ENCODE measurements at regions not wholly inside any gene's neighbourhood (a gene's known extent, or its start where the extent isn't known, plus 50 kb on each side); places are given as distances from the start of the nearest gene placed in this dataset.
"Not testable (repeated sequence)": the region's sequence is repeated elsewhere in the genome, so short reads cannot be mapped to it uniquely, and the experiment has no call there.

DNA sequence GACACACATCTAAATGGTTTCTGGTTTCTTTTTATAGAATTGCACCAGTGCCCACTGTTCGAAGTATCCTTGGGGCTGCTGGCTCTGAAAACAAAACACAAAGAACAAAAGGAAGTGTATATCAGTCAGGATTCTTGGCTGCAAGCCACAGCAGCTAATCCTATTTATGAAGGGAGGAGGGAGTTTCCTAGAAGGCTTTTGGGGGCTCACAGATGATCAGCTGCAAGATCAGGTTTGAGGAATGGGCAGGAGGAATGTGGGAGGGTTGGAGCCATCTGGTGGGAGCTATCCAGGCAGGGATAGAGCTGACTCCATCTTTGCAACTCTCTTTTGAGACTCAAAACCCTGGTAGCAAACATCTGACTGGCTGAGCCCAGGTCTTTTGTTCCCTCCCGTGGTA lies 118.3 kb upstream of the EEF2KMT start:
- no peak for DNase-seq (ENCODE audit: low spot score)

GRCh38 chr16:5214466-5214865 lies 116.9 kb upstream of the EEF2KMT start:
- no peak for DNase-seq (ENCODE audit: low spot score)

DNA sequence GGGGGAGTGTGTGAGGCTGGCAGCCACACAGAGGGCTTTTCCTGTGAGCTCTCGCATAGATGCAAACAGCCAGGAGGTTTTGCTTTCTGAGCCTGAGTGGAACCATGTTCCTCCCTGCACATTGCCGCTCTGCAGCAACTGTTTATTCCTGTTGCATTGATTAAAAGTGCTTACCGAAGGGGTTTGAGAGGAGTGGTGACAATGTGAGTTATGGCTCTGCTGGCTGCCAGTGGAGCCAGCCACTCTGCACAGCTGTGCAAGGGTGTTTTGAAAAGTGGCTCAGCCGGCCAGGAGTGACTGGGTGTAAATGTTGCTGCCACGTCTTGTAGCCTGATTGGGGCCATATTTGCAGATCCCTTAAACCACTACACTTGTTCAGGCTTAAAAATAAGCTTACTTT lies 114.9 kb upstream of the EEF2KMT start:
- not testable (repeated sequence) for DNase-seq (ENCODE audit: low spot score)

GRCh38 chr16:5207862-5208498 lies 110.4 kb upstream of the EEF2KMT start:
- peak; percentile 29 for DNase-seq (ENCODE audit: low spot score)

GRCh38 chr16:5207001-5207523 lies 109.5 kb upstream of the EEF2KMT start:
- no peak for DNase-seq (ENCODE audit: low spot score)

DNA sequence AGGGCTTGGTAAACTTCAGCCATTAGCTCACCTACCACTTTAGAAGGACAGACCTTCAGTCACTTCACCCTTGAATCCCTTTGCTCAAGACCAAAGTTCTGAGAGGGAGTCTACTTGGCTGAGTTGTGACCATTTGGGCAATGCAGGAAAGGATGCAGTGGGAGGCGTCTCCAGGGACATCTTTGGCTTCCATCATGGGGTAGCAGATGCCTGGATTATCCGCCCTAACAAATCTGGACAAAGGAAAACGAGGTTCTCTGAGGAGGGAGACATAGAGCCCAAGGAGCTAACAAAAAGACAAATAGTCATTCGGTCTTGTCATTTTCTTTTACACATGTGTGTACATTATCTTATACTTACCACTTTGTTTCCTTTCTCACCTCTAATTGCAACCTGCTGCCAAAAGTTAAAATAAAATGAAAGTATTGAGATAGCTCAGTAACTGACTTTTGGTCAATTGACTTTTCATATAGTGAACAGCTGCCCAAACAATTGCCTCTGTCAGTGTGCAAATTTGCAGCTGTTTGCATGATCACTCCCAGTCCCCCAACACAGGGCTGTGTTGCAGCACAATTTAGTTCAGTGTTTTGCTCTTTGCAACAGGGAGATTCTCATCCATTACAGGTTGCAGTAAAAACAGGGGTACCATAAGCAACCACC lies 108.9 kb upstream of the EEF2KMT start:
- DNase-seq (ENCODE audit: low spot score), result no peak

DNA sequence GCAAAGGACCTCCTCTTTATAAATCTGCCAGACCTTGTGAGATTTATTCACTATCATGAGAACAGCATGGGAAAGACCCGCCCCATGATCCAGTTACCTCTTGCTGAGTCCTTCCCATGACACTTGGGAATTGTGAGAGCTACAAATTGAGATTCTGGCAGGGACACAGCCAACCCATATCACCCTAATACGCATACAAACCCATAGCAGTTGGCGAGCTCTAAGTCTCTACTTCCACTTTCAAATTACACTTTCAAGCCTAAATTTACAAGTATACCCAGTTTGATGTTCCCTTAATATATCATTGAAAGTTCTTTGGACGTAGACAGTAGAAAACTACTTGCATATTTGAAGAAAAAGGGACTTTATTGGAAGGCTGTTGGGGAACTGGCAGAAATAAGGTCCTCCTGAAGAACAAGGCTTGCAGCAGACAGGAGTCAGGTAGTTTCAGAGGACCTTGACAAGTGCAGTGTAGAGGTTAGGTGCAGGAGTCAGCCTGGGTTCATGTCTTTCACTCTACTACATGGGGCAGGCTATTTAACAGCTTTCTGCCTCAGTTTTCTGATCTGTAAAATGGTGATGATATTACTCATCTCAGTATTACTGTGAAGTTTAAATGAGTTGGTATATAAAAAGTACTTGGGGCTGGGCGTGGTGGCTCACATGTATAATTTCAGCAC lies 107.9 kb upstream of the EEF2KMT start:
- no peak for DNase-seq (ENCODE audit: low spot score)

- not testable (repeated sequence) for DNase-seq (ENCODE audit: low spot score)
These were observed 106.1 kb upstream of the EEF2KMT start for GRCh38 chr16:5203675-5204074.

- DNase-seq (ENCODE audit: low spot score), result peak; percentile 42
These were observed 102.5 kb upstream of the EEF2KMT start for GRCh38 chr16:5200123-5200522.

DNA sequence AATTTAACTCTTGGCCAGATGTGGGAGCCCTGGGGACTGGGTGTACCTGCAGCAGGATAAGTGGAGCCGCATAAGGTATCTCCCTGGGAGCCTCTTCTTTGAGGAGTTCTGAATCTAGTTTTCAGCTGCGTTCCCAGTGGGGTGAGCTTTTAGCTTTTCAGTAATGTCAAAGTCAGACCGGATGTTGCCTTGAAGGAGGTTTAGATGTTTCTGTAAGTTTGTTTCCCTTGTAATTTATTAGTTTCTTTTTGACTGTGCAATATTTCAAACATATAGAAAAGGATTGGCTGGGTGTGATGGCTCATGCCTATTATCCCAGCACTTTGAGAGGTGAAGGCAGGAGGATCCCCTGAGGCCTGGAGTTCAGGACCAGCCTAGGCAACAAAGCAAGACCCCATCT lies 98.6 kb upstream of the EEF2KMT start:
- DNase-seq (ENCODE audit: low spot score), result no peak

- no peak for DNase-seq (ENCODE audit: low spot score)
These were observed 96.3 kb upstream of the EEF2KMT start for GRCh38 chr16:5193861-5194260.

DNA sequence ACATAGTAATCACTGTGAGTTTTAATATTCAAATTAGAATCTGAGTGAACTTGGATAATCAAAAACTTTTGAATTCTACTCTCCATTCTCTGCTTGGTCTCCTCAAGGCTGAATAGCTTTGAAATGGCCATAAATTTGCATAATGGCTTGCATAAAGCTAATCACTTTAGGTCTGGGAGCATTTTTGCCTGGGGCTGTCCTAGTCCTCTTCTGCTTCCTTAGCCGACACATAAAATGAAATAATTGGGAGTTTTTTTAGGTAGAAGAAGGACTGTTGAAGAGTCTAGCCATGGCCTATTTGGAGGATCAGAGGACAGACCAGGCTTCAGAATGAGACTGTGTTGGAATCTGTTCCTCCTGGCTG lies 91.4 kb upstream of the EEF2KMT start:
- no peak for DNase-seq (ENCODE audit: low spot score)

GRCh38 chr16:5188318-5188988 lies 90.9 kb upstream of the EEF2KMT start:
- no peak for DNase-seq (ENCODE audit: low spot score)

- DNase-seq (ENCODE audit: low spot score), result no peak
These were observed 89.9 kb upstream of the EEF2KMT start for GRCh38 chr16:5187402-5187952.

- no peak for DNase-seq (ENCODE audit: low spot score)
These were observed 88.8 kb upstream of the EEF2KMT start for GRCh38 chr16:5186381-5186903.

DNA sequence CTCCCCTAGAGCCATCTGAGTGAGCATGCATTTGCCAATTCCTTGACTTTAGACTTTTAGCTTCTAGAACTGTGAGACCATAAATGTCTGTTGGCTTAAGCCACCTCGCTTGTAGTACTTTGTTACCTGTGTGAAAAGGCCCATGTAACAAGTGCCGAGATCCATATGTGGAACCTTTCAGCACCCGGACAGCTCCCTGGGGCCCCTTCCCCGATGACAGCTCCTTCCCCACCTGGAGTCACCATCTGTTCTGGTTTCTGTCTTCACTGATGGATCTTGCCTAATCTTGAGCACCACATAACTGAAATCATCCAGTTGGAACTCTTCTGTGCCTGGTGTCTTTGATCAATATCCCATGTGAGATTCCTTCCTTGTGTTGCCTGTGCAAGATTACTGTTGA lies 78.9 kb upstream of the EEF2KMT start:
- DNase-seq (ENCODE audit: low spot score), result no peak

- DNase-seq (ENCODE audit: low spot score), result no peak
These were observed 77.7 kb upstream of the EEF2KMT start for GRCh38 chr16:5175266-5175665.

DNA sequence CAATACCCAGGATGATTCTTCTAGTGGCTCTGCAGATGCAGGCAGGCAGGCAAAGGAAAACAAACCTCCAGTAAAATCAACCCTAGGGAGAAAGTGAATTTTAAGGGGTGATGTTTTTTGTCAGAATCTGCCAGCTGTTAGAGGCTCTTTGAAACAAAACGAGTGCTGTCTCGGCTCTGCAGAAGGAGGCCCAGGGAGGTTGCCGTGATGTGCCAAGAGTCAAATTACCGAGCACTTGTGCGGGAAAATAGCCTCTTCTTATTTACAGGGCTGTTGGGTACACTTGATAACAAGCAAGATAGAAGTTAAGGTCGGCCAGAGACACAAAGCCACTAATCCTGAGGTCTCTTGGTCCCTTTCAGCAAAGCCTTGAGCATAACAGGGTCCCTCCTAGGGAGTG lies 68.9 kb upstream of the EEF2KMT start:
- no peak for DNase-seq (ENCODE audit: low spot score)

GRCh38 chr16:5165429-5165828 lies 67.8 kb upstream of the EEF2KMT start:
- not testable (repeated sequence) for DNase-seq (ENCODE audit: low spot score)

GRCh38 chr16:5162801-5163200 lies 65.2 kb upstream of the EEF2KMT start:
- DNase-seq (ENCODE audit: low spot score), result not testable (repeated sequence)

- not testable (repeated sequence) for DNase-seq (ENCODE audit: low spot score)
These were observed 64.3 kb upstream of the EEF2KMT start for GRCh38 chr16:5161888-5162287.

DNA sequence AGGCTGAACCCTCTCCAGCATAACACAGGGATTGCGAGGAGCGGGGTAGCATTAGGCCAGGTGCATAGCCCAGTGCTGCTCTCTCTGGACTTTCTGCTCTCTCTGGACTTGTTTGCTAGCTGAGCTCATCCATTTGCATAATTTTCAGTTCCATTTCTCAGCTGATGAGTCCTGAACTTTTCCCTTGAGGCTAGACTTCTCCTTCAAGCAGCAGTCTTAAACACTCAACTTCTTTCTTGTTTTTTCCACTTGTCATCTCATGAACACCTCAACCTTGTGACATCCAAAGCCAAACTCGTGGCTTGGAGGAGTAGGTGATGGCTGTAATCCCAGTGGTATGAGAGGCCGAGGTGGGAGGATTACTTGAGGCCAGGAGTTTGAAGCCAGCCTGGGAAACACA lies 62.4 kb upstream of the EEF2KMT start:
- not testable (repeated sequence) for DNase-seq (ENCODE audit: low spot score)

Data from kidney tubule cell (primary cell).